C1 segment of cervical spinal cord (tissue), 14 donors: ENCODE measurements at regions not wholly inside any gene's neighbourhood (a gene's known extent, or its start where the extent isn't known, plus 50 kb on each side); places are given as distances from the start of the nearest gene placed in this dataset.
"Not testable (repeated sequence)": the region's sequence is repeated elsewhere in the genome, so short reads cannot be mapped to it uniquely, and the experiment has no call there.

Experiments
- DNase-seq, 14 donors: peaks; one replicate each; lab custom pipeline; 2025; lab: John Stamatoyannopoulos, UW

DNA sequence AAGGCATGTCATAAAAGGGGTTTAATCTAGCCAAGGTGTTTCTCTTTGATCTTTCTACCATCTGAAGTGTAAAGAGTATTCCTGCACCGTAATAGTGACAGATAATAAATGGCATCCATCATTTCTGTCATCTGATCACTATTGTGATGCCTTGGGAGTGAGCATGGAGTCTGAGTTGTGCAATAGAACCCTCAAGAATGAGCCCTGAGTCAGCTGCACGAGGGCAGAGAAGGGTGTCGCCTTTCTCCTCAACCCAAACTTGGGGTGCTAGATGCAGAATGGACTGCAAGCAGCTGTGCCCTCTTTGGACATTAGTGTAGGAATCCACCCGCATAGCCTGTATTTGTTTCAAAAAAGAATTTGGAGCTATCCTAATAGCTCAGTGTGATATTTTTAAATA lies 115.2 kb downstream of the ZNF37A start:
- no peak for DNase-seq

DNA sequence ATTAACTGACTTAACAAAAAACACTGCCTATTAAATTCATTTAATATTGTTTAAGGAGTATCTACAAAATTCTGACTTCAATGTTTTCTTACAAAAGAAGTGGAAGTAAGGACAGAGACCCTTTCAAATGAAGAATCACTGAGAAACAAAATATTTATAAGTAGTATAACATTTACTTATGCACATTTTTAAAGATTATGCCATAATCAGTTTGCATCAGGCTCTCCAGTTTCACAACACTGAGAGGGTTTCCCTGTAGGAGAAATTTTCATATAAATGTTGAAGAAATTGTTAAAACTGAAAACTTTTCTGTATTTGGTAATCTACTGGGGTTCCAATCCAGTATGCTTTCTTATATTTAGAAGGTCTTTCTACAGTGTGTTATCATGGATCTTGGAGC lies 115.6 kb downstream of the ZNF37A start:
- not testable (repeated sequence) for DNase-seq

DNA sequence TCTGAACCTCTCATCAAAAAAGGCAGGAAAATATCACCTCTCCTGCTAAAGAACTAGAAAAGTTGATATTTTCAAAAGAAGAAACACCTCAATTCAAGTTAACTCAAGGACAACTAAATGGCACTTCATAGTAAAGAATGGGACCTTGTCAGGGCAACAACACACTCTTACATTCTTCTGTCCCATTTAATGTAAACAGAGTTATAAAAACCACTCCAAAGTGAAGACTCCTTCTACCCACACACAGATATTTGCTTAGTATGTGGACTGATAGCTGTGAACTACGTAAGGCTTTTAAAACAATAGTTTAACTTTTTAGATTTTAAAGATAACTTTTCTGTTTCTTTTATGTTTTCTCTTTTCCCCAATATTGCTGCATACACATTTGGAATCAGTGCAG lies 118.3 kb downstream of the ZNF37A start:
- no peak for DNase-seq

DNA sequence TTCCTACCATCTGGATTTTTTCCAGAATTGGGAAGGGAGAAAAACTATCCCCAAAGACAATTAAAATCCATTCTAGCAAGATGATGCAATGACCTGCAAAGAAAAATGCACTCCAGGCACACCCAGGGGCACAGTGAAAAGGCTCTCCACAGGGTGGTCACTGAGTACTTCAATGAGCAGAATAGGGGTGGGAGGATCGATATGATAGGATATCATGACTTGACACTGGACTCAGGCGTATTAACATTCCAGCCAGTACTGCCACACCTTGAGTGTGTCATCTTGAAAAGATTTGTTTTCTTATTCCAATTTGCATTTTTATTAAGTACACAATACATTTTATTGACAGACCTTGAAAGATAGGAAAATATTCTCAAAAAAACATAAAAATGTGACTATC lies 132.2 kb downstream of the ZNF37A start:
- no peak for DNase-seq

DNA sequence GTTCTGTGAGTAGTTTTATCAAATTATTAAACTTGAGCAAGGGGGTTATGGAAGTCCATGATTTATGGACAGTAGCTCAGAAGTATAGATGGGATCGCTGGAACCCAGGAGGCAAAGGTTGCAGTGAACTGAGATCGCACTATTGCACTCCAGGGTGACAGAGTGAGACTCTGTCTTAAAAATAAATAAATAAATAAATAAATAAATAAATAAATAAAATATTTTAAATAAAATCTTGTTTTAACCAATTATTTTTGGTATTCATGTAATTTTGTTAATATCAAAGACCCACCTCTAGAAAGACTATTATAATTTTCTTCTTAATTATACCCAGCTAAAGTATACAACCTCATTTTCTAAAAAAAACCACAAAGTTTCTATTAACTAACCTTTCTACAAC lies 134.3 kb downstream of the ZNF37A start:
- no peak for DNase-seq

DNA sequence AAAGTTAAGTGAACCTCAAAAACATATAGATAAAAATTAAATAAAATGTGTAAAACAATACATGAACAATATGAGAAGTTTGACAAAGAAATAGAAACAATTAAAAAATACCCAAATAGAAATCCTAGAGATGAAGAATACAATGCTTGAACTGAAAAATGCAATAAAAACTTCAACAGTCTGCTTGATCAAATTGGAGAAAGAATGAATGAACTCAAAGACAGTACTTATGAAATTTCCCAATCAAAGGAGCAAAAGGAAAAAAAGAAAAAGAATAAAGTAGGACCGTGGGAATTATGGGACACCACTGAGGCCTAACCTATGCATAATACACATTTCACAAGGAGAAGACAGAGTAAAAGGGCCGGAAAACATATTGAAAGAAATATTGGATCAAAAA lies 144.3 kb downstream of the ZNF37A start:
- DNase-seq = not testable (repeated sequence)

DNA sequence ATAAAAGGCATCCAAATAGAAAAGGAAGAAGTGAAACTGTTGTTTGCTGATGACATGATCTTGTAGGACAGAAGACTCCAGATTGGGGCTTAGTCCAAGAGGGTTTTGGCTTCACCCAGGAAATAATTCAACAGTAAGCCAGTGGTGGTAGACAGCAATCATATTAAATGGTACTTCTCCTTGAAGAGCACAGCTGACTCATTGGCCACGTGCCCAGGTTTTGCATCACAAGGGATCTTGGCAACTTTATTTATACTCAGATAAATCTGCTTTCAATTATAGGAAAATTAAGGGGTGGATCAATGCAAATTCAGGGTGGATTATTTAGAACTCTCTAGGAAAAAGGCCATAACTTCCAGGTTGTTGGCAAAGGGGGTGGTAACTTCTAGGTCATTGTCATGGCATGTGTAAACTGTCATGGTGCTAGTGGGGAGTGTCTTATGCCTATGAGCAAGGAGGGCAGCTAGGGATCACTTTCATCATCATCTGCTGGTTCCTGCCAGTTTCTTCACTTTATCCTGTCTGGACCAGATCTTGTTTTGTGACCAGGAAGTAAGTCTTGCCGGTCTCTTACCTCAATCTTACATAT lies 148.0 kb downstream of the ZNF37A start:
- not testable (repeated sequence) for DNase-seq

DNA sequence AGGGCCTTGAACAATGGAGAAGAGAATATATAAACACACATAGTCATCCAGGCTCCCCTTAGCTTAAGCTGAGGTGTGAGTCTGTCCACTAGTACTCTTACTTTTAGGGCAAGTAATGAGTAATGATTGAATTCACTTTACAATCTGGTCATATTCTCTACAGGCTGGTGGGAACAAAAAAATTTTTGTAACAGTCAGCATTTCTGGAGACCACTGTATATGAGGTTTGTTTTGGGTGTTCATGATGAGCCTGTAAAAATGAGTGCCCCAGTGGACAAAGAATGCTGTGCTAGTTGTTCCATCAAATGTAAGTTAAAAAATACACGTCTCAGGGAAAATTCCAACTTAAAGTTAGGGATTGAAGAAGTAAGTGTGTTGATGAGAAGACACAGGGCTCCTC lies 154.0 kb downstream of the ZNF37A start:
- not testable (repeated sequence) for DNase-seq

DNA sequence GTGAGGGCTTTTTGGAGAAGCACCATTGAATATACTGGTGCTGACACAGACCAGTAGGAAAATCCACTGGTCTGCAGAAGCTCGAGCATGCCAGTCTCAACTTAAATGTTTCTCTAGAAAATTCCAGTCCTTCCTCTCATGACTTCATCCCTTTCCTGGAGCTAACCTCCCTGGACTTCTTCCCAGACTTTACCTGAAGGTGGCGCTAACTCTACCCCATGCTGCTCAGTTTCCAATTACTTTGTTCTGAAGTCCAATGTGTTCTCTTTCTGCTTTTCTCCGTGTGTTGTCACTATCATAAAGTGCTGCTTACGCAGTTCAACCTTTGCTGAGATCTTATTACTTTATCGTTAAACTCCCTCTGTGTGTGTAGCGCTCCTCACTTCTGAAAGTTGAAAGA lies 158.4 kb downstream of the ZNF37A start:
- DNase-seq = not testable (repeated sequence)

DNA sequence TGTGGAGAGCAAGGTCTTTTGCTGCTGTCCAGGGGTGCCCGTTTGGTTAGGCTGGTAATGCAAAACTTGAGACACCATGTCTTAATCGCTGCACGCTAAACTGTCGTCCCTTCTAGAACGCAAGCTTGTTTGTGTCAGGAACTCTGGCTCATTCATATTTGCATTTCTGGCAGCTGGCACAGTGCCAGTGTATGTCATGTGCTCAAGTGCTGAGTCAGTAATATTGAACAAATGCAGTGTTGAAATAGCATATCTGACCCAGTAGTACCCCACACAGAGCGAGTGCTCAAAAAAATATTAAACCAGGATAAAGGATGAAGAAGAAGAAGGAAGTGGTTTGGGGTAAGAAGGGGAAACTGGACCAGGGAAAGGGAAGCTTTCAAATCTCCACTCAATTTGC lies 173.4 kb downstream of the ZNF37A start:
- not testable (repeated sequence) for DNase-seq

DNA sequence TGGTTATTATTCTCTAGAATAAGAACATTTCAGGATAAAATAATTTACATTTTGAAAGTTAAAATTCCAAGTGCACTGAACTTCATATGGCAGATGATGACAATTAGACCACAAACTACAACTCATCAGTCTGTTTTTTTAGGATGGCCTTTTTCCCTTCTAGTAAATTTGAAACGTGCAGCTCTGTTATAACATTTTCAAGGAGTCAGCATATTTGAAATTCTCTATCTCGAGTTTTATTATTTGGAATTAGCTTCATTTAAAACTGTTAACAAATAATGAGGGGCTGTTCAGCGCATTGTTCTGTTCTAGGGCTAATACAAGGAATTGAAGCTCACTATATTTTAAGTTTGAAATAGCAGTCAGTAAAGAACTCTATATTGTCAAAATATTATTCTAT lies 176.9 kb downstream of the ZNF37A start:
- not testable (repeated sequence) for DNase-seq

DNA sequence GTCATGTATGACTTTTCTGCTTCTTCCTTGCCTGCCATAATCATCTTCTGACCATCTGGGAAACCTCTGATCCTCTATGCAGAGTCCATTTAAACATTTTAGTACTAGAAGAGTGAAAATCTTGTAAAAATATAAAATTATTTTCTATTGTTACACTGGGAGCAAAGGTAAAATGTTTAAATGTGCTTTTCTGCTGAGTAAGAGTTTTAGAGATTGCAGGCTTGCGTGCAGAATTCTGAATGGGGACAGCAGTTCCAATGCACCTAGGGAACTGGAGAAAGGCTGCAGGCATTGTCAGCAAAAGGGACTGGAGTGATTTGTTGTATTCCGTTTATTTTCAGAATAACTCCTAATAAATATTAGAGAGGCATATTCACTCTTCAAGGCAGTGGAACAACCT lies 180.7 kb downstream of the ZNF37A start:
- not testable (repeated sequence) for DNase-seq

DNA sequence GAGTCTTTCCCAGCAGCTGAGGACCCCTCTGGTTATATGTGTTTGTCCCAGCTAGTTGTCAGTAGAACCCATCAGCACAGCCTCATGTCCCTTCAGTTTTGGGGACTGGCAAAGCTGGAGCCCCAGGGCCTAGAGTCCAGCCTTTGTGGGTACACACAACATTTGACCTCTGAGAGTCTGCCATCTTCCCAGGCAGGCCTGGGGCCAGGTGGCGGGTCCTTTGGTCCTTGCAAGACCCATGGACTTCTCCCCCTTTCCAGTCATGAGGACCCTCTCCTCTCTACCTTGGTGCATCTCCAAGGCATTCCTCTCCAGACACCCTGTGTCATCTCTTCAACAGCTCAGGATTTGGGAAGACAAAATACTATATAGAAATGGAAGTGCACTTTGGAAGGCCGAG lies 198.4 kb downstream of the ZNF37A start:
- not testable (repeated sequence) for DNase-seq

DNA sequence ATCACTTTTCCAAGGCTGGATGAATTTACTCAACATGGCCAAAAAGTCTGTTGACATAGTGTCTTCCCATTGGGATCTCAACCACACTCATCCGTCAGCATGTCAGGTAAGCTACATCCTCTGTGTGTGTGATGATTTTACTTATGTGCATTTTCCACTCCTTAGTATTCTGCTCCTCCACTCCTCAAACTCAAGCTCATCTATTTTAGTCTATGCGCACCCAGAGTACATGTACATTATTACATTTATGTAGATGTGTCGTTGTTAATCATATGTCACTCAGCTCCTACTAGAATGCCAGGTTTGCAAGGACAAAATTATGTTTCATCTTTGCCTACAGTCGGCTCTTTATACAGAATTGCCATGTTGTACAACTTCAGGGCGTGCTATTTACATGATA lies 216.0 kb downstream of the ZNF37A start:
- not testable (repeated sequence) for DNase-seq

DNA sequence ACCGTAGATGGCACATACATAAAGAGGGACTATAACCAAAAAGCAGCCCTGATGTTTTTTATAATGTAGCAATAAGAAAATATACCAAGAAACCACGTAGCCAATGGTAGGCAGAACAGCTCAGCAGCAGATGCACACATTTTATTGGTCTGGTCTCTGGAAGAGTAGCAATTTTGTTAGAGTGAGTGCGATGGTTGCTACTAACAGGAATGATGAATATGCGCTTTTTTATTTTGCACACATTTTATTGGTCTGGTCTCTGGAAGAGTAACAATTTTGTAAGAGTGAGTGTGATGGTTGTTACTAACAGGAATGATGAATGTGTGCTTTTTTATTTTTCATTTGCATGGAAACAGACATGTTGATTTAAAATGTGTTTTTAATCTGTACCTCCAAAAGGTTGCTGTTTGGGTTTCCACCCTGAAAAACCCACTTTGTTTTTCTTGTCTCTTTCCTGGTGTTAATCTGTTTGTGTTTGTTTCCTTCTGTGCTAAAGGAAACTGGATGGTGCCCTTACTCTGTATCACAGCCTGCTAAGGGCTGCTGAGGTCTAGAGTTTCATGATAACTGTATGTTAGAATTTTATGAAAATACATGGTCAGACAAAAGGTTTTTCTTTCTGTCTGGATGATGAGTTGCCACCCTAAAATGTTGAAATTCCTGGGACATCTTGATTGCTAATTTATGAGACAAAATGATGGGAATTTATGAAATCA lies 221.1 kb downstream of the ZNF37A start:
- DNase-seq = not testable (repeated sequence)

DNA sequence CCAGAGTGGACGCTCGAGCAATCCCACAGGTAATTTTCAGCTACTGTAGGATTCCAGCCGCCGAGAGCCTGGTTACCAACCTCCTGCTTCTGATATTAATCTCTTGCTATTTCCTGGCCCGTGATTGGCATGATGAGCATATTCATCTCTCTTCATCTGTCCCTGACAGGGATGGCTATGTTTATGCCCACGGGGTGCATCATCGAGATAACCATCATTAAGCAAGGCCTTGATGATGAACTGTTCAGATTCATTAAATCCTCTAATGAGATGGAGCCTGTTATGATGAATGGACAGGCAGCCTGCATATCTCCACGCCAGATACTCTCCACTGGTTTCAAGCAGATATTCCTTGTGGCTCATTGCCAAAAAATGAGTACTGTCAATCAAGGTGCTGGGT lies 227.3 kb downstream of the ZNF37A start:
- not testable (repeated sequence) for DNase-seq

DNA sequence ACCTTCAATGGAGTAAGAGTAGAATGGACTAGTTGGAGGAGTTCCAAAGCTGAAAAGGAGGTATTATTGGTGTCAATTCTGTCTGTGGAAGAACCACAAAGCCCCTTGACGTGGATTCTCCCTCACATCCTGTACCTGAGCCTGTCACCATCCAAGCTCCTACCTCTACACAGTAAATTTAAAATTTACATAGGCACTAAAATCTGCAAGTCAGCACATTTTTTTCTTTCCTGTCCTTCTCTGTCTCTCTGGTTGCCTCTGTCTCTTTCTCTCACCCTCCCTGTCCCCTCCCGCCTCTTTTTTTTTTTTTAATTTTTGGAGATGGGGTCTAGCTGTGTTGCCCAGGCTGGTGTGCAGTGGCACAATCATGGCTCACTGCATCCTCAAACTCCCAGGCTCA lies 236.2 kb downstream of the ZNF37A start:
- DNase-seq = not testable (repeated sequence)

DNA sequence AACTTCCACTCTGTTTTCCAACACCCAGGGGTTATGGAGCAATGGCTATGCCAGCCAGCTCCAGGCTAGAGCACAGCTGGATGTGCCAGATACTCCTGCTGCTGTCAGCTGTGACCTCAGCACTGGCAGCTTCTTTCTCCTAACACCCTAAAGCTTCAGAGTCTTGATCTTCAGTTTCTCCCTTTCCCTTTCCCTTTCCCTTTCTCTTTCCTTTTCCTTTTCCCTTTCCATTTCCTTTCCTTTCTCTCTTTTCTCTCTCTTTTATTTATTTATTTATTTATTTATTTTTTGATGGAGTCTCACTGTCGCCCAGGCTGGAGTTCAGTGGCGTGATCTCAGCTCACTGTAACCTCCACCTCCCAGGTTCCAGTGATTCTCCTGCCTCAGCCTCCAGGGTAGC lies 237.0 kb downstream of the ZNF37A start:
- not testable (repeated sequence) for DNase-seq

DNA sequence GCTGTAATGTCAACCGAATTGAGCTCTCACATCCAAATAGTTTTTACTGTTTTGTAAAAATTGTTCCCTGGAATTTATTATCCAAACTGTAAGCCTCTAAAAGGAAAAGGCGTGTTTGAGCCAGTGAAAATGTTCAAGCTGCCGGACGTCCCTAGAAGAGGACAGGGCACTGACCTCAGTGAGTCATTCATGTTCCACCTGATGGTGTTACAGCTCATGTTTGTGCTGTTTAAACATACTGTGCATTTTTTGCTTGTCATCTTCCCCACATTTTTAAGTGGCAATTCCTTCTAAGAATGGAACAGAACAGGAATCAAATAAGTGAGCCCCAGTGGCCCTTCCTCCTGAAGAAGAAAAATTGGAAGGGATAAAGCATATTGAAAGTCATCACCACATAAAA lies 239.6 kb downstream of the ZNF37A start:
- not testable (repeated sequence) for DNase-seq

DNA sequence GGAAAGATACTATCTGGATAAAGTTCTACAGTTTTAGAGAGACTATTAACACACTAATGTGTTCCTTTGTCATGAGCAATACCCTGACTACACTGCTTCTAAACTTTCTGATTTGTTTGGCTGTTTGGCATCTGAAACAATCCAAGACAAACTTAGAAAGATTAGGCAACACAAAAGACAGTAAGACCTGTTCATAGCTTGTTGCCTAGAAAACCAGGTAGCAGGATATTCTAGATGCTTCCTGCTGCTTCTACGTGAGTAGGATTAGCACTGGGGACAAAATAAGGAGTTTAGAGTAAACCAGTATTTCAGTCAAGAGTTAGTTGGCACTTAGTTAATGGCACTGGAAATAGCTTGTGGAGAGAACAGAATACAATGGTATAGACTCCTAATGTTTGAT lies 256.5 kb downstream of the ZNF37A start:
- DNase-seq = not testable (repeated sequence)

DNA sequence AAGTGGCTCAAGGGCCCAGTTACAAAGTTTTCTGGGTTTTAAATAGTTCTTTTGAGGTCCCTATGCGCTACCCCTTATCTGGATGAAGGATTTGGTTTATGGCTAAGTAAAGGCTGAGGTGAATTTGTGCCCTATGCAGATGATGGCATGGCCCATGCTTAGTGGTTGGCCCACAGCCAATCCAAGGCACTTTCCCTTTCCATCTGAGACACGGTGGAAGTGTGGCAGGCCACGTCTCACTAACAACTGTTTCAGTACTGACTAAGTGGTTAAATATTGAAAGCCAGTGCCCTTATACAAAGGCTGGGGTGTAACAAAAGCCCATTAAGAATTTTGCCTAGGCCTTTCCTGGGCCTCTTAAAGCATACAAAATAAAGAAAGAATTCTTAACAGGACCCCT lies 260.3 kb downstream of the ZNF37A start:
- DNase-seq = not testable (repeated sequence)

DNA sequence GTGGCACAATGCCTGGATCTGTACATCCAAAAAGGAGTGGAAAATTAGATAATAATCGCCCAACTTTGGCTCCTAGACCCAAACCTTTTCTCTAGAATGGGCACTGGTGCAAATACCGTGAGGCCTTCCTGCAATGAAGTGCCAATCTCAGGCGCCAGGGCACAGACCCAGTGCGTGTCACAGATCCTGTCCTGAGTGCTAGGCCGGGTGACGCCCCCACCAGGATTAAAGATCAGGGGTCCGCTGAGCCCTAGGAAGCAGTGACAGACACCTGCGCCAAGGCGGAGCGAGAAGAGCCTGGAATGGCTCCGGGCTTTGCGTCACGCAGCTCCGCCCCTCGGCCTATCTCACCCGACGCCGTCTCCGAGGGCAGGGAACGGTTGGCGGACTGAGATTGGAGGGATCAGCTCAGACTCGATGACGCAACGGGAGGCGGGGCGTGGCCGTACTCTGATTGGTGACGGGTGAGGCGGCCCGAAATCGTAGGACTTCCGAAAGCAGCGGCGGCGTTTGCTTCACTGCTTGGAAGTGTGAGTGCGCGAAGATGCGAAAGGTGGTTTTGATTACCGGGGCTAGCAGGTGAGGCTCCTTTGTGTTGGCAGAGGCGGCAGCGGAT lies 261.9 kb downstream of the ZNF37A start:
- peak; percentile 2 to 90 (median 76) for DNase-seq

DNA sequence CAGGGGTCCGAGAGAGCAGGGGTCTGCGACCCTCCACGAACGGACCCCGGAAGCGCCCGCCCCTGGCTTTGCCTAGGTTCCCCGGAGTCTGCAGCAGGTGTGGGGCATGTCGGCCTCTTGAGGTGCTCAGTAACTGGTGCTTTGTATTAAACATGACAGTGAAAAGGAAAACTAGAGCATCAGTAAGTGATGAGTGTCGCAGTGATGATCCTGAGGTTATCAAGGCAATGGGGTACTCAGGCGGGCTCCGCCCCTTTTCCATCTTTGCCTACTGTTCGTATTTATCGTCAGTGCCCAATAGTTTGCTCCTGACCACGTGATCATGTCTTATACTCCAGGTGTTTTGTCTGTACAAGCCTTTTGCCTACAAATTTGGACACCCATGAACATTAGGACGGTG lies 262.4 kb downstream of the ZNF37A start:
- peak in 1 of 14 donors; percentile 21 for DNase-seq
